ENCODE measurements at regions not wholly inside any gene's neighbourhood (a gene's known extent, or its start where the extent isn't known, plus 50 kb on each side); places are given as distances from the start of the nearest gene placed in this dataset.

DNA sequence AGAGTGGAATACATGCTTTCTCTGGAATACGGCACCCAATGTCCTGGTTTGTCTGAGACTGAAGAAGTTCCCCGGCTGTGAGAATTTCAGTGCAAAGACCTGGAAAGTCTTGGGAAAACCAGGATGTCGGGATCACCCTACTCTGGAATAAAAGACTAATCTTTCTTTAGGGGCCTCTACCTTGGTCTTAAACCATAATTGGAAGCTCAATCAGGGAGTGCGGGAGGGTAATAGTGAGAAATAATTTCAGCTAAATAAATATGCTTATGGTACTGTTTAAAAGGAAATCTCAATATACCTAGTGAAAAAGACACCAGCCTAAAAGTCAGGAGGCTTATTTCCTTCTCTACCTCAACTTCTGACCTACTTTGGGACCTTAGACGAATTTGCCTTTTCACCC is 236.1 kb upstream of the GLI3 start:
- no peak overlapping the region for H3K27ac ChIP-seq
- 91 to 96% methylated on average over 5 of the region's 5 CpGs for WGBS, 2 donors
- H3K4me3 ChIP-seq: no peak overlapping the region
- TF ChIP-seq POLR2A (IDR thresholded peaks at IDR 0.05): no peak
- TF ChIP-seq, protein P1, sequence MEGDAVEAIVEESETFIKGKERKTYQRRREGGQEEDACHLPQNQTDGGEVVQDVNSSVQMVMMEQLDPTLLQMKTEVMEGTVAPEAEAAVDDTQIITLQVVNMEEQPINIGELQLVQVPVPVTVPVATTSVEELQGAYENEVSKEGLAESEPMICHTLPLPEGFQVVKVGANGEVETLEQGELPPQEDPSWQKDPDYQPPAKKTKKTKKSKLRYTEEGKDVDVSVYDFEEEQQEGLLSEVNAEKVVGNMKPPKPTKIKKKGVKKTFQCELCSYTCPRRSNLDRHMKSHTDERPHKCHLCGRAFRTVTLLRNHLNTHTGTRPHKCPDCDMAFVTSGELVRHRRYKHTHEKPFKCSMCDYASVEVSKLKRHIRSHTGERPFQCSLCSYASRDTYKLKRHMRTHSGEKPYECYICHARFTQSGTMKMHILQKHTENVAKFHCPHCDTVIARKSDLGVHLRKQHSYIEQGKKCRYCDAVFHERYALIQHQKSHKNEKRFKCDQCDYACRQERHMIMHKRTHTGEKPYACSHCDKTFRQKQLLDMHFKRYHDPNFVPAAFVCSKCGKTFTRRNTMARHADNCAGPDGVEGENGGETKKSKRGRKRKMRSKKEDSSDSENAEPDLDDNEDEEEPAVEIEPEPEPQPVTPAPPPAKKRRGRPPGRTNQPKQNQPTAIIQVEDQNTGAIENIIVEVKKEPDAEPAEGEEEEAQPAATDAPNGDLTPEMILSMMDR (IDR thresholded peaks at IDR 0.05): no peak
- H3K27me3 ChIP-seq: no peaks in the 10 kb centered on the region
- intact Hi-C loops (cut with DNase I; ENCODE audit: low total_unique reads): no loop called here
- H3K9me3 ChIP-seq: no peaks in the 10 kb centered on the region
- no peaks in the 10 kb centered on the region for H3K4me1 ChIP-seq
- H3K36me3 ChIP-seq (ENCODE audit: low read depth, missing control alignments): no peaks in the 10 kb centered on the region
- DNase-seq: no peak

DNA sequence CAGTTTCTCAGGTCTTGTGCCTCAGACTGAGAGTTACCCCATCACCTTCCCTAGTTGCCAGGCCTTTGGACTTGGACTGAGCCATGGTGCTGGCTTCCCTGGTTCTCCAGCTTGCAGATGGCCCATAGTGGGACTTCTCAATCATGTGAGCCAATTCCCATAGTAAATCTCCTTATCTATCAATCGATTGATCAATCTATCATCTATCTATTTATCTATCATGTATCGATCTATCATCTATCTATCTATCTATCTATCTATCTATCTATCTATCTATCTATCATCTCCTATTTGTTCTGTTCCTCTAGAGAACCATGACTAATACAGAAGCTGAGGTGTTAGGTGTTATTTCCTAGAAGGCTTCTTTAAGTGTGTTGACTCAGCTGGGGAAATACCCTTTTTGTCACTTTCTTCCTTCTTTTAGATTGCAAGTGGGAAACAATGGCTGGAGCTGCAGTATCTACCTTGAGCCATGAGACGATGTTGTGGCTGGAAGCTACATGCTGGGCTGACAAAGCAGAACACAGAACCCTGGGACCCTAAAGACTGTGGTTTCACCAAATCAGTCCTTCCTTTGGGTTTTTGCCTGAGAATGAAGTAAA is 234.7 kb upstream of the GLI3 start:
- Histone ChIP-seq H3K36me3 (ENCODE audit: low read depth, missing control alignments) (no peaks in the 10 kb centered on the region), H3K27me3 (no peaks in the 10 kb centered on the region), H3K4me1 (no peaks in the 10 kb centered on the region), H3K4me3 (no peak overlapping the region), H3K27ac (no peak overlapping the region), H3K9me3 (no peaks in the 10 kb centered on the region)
- TF ChIP-seq, protein P1 (IDR thresholded peaks at IDR 0.05): no peak
- no peak for TF ChIP-seq POLR2A (IDR thresholded peaks at IDR 0.05)
- DNase-seq: no peak
- WGBS, 2 donors: 93 to 97% methylated on average over 3 of the region's 3 CpGs
- intact Hi-C loops (cut with DNase I; ENCODE audit: low total_unique reads): no loop called here

DNA sequence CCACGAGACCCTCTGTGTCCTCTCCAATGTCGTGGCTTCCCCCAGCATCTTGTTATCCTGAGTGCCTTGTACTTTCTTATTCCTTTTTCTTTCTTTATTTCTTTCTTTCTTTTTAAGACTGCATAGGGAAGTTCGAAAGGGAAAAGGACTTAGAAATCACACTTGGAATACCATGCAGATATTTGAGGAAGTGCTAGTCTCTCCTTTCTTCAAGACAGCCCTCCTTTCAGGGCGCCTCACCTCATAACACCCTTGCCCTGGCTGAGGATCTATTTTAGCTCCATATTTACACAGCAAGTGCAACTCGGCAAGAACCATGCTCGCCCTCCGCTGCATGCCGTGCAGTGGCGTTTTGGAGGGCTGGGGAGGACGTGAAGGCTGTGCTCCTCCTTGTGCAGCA is 232.3 kb upstream of the GLI3 start:
- H3K36me3 ChIP-seq (ENCODE audit: low read depth, missing control alignments): no peaks in the 10 kb centered on the region
- no peaks in the 10 kb centered on the region for H3K27me3 ChIP-seq
- DNase-seq: no peak
- intact Hi-C loops (cut with DNase I; ENCODE audit: low total_unique reads): no loop called here
- WGBS, 2 donors: 76% methylated on average over 10 of the region's 10 CpGs
- H3K4me3 ChIP-seq: no peak overlapping the region
- H3K9me3 ChIP-seq: no peaks in the 10 kb centered on the region
- no peak overlapping the region for H3K27ac ChIP-seq
- TF ChIP-seq POLR2A (IDR thresholded peaks at IDR 0.05): no peak
- TF ChIP-seq, protein P1 (IDR thresholded peaks at IDR 0.05): no peak
- no peaks in the 10 kb centered on the region for H3K4me1 ChIP-seq

DNA sequence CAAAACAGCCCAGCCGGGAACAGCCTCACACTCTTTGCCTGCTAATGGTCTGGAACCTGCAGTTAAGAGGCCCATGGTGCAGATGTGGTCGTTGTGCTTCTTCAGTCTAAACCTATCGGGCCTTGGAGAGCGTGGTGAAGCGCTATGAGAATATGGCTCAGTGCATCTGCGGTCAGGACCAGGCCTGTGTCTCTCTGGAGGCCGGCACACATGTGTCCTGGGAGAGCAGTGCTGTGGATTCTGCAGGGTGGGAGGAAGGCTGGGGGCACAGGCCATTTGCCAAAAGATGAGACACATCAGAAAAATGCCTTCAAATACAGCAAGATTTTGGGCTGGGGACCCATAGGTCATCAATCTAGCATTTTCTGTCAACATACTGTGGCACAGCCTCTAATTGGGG is 231.5 kb upstream of the GLI3 start:
- TF ChIP-seq POLR2A (IDR thresholded peaks at IDR 0.05): no peak
- TF ChIP-seq, protein P1 (IDR thresholded peaks at IDR 0.05): no peak
- no peaks in the 10 kb centered on the region for H3K4me1 ChIP-seq
- intact Hi-C loops (cut with DNase I; ENCODE audit: low total_unique reads): no loop called here

DNA sequence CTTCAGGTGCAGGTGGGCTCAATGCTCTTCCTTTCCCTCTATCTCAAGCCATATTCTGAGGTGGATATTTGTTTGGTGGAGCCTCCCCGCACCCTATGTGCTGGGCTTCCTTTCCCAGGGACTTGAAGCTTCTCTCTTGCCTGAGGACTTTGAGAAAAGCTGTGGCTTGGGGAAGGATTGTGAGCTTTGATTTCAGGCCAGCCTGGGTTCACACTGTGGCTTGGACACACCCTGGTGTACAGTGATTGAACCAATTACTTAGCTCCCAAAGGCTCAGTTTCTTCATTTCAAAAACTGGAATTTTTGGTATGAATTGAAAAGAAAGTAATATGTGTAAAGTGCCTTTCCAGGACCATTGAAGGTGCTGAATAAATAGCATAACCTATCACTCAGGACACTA is 224.5 kb upstream of the GLI3 start:
- TF ChIP-seq POLR2A (IDR thresholded peaks at IDR 0.05): no peak
- TF ChIP-seq, protein P1 (IDR thresholded peaks at IDR 0.05): no peak
- intact Hi-C loops (cut with DNase I; ENCODE audit: low total_unique reads): no loop called here
- Histone ChIP-seq H3K4me1 (no peaks in the 10 kb centered on the region), H3K27ac (no peak overlapping the region), H3K36me3 (ENCODE audit: low read depth, missing control alignments) (no peaks in the 10 kb centered on the region), H3K4me3 (no peak overlapping the region), H3K9me3 (no peaks in the 10 kb centered on the region), H3K27me3 (no peaks in the 10 kb centered on the region)
- no peak for DNase-seq
- WGBS, 2 donors: 86 to 96% methylated on average over 1 of the region's 1 CpG

More for the DNA sequence above, 231.5 kb upstream of the GLI3 start:
- H3K27ac ChIP-seq: no peak overlapping the region
- no peaks in the 10 kb centered on the region for H3K27me3 ChIP-seq
- WGBS, 2 donors: 75 to 82% methylated on average over 2 to 7 of the region's 7 CpGs
- no peaks in the 10 kb centered on the region for H3K36me3 ChIP-seq (ENCODE audit: low read depth, missing control alignments)
- no peak for DNase-seq
- H3K4me3 ChIP-seq: no peak overlapping the region
- no peaks in the 10 kb centered on the region for H3K9me3 ChIP-seq
